Aorta (tissue), 5 donors: ENCODE measurements at regions not wholly inside any gene's neighbourhood (a gene's known extent, or its start where the extent isn't known, plus 50 kb on each side); places are given as distances from the start of the nearest gene placed in this dataset.
A peak's percentile ranks its signal among the peaks of the same experiment; 100 is the strongest.

Experiments
- ATAC-seq: fragments of 200-7000 bp; cut with Tn5 transposase; one replicate; pipeline ENCODE4 v1.9.1; 2022; ENCODE audit warnings: moderate library complexity; ENCODE audit not compliant: low FRiP score
- DNase-seq, 2 donors: peaks; one replicate each; pipeline ENCODE4 v3.0.0-alpha.2; 2020
- H3K27ac ChIP-seq, 2 donors: one replicate each; pipeline ENCODE4 v1.5.1; 2013; ENCODE audit warnings: low read length in 2 of 2, mild to moderate bottlenecking in 2 of 2, moderate library complexity in 2 of 2, control low read depth in 1 of 2, inconsistent platforms in 1 of 2, low read depth in 1 of 2
- H3K27me3 ChIP-seq, 2 donors: one replicate each; pipeline ENCODE4 v1.6.1; 2013; ENCODE audit warnings: control low read depth in 1 of 2, low read length in 1 of 2, mild to moderate bottlenecking in 1 of 2, moderate library complexity in 1 of 2; ENCODE audit not compliant: insufficient read depth in 2 of 2, control insufficient read depth in 1 of 2
- H3K36me3 ChIP-seq, 2 donors: one replicate each; pipeline ENCODE4 v1.6.1; 2013; ENCODE audit warnings: control low read depth in 1 of 2, low read length in 1 of 2, mild to moderate bottlenecking in 1 of 2; ENCODE audit not compliant: insufficient read depth in 2 of 2, control insufficient read depth in 1 of 2
- H3K4me1 ChIP-seq, 2 donors: one replicate each; pipeline ENCODE4 v1.6.1; 2013; ENCODE audit warnings: low read length in 2 of 2, control low read depth in 1 of 2, mild to moderate bottlenecking in 1 of 2, moderate library complexity in 1 of 2; ENCODE audit not compliant: insufficient read depth in 2 of 2, control insufficient read depth in 1 of 2
- H3K4me3 ChIP-seq, 2 donors: one replicate each; pipeline ENCODE4 v1.5.1; 2013; ENCODE audit warnings: low read length in 2 of 2, control low read depth in 1 of 2, mild to moderate bottlenecking in 1 of 2
- H3K9me3 ChIP-seq: one replicate; pipeline ENCODE4 v1.6.1; 2013; ENCODE audit warnings: mild to moderate bottlenecking, low read length; ENCODE audit not compliant: control insufficient read depth
- WGBS, 2 donors: extraction: QIAGEN DNeasy Blood & Tissue Kit; methylation state at CpG; one replicate each; pipeline ENCODE4 v1.1.7; 2013; 5-methylcytosine and 5-hydroxymethylcytosine counted together
- intact Hi-C, 2 donors: fragments of 100-400 bp; cut with DNase I; formaldehyde crosslinking; loops; one replicate each; pipeline versions ENCODE4 v1.14.2 to v1.15.0; 2022
- donor health status: healthy with polysubstance abuse.
- donor health status: Bipolar disorder and iron deficiency.
- donor health status: DM: no; HTN: no; CAD: no.
- donor health status: DM: no; HTN: no; CAD: no.
- donor health status: DM: yes; HTN: yes; CAD: no.

DNA sequence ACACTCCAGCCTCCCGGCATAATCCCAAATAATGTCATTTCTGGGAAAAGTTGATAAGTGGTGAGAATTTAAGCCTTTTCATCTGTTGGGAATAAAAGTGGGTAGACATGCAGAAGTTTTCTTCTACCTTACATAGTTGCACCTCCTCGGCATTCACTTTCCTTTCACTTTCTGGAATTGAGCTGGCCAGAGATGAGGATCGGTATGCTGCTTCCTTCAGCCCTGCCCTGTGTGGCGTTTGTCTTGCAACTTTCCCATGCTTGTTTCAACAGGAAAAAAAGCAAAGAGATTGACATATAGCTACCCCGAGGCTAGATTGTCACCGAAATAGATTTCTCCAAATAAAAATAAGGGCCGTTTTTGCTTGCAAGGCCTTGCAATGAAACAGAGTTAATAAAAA lies 65.8 kb upstream of the JAG1 start:
- WGBS, 2 donors, result 2 to 4% methylated on average over 7 of the region's 7 CpGs
- H3K36me3 ChIP-seq, result no peaks in the 10 kb centered on the region
- intact Hi-C loops, result no loop called here
- H3K4me3 ChIP-seq, result peak overlapping the region; percentile 44 to 87
- DNase-seq, result no peak
- no peaks in the 10 kb centered on the region for H3K27me3 ChIP-seq
- no peaks in the 10 kb centered on the region for H3K9me3 ChIP-seq
- peaks cover 6 to 14% of the 10 kb centered on the region in 2 donors for H3K4me1 ChIP-seq
- peak overlapping the region; percentile 33 to 93 for H3K27ac ChIP-seq
- no peak for ATAC-seq

DNA sequence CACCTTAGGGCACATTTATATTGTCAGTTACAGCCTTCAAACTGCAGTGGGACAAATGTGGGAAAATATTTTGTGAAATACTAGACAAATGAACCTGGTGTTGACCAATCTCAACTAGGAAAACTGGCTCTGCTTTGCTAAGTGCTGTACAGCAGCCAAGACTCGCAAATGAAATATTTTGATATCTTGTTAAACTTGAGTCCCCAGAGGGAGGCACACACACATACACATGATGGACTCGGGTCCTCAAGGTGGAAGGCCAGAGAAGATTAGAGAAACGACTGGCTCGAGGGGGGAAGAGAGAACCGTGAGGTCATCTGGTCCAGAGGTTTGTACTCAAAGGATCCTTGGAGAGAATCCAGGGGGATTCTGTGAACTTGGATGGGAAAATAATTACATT lies 67.3 kb upstream of the JAG1 start:
- Histone ChIP-seq H3K36me3 (no peaks in the 10 kb centered on the region), H3K9me3 (no peaks in the 10 kb centered on the region), H3K27ac (peak overlapping the region in 1 of 2 donors; percentile 36), H3K4me1 (peaks cover 6 to 8% of the 10 kb centered on the region in 2 donors), H3K4me3 (no peak overlapping the region), H3K27me3 (no peaks in the 10 kb centered on the region)
- 0 to 7% methylated on average over 5 of the region's 5 CpGs for WGBS, 2 donors
- ATAC-seq (no peak), DNase-seq (no peak)
- intact Hi-C loops, result no loop called here

DNA sequence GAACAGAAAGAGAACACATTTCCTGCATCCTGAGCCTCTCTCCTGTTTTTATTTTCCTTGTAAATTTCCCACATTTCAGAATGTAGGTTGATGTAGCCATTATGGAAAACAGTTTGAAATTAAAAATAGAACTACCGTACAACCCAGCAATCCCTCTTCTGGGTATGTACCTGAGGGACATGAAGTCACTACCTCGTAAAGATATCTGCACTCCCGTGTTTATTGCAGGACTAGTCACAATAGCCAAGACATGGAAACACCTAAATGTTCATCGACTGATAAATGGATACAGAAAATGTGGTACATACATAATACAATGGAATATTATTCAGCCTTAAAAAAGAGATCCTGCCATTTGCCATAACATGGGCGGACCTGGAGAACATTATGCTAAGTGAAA lies 72.0 kb upstream of the JAG1 start:
- H3K4me3 ChIP-seq, result no peak overlapping the region
- no peak for ATAC-seq
- no peak for DNase-seq
- H3K36me3 ChIP-seq, result no peaks in the 10 kb centered on the region
- WGBS, 2 donors, result 88 to 91% methylated on average over 5 of the region's 5 CpGs
- no peaks in the 10 kb centered on the region for H3K27me3 ChIP-seq
- no peaks in the 10 kb centered on the region for H3K9me3 ChIP-seq
- no peak overlapping the region for H3K27ac ChIP-seq
- peaks cover 2 to 10% of the 10 kb centered on the region in 2 donors for H3K4me1 ChIP-seq
- intact Hi-C loops, result no loop called here

DNA sequence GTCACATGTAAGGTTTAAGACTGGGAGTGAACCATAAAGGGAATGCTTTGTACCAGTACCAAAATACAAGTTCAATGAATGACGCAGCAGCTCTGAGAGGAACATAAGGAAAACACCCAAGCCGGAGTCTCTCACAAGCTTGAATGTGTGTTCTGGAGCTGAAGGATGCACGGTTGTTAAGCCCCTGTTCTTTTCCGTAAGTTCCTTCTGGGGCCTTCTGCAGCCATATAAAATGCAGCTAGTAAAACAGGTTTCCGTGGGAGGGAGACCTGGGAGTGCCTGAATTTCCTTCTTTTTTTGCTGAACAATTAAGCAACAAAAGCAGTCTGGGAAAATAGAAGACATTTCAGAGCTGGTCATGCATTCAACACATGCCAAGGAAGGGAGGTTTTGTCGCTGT lies 73.2 kb upstream of the JAG1 start:
- no peak for ATAC-seq
- Histone ChIP-seq H3K27me3 (no peaks in the 10 kb centered on the region), H3K4me3 (no peak overlapping the region), H3K9me3 (no peaks in the 10 kb centered on the region), H3K27ac (no peak overlapping the region), H3K36me3 (no peaks in the 10 kb centered on the region), H3K4me1 (peaks cover 0 to 6% of the 10 kb centered on the region in 2 donors)
- no peak for DNase-seq
- WGBS, 2 donors, result 12 to 35% methylated on average over 6 of the region's 6 CpGs
- intact Hi-C loops, result no loop called here

DNA sequence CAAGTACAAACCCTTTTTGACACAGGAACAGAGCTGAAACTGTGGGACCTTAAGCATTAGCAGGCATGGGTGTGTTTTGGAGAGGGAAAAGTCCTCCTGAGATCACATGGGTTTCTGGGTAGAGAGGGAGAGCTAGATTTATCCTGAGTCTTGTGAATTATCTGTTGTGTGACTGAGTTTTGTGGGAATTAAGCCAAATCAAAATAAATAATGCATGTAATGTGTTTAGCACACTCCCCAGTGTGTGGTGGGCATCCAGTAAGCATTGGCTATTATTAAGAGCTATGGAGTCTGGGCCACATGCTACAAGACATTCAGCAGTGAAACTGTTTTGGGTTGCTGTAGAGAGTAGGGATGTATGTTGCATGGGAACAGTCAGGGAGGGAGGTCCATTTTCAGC lies 75.3 kb upstream of the JAG1 start:
- intact Hi-C loops, result no loop called here
- ATAC-seq (no peak), DNase-seq (no peak)
- no peaks in the 10 kb centered on the region for H3K9me3 ChIP-seq
- H3K36me3 ChIP-seq, result no peaks in the 10 kb centered on the region
- H3K27me3 ChIP-seq, result no peaks in the 10 kb centered on the region
- peaks cover 2 to 6% of the 10 kb centered on the region in 2 donors for H3K4me1 ChIP-seq
- H3K27ac ChIP-seq, result no peak overlapping the region
- H3K4me3 ChIP-seq, result no peak overlapping the region

DNA sequence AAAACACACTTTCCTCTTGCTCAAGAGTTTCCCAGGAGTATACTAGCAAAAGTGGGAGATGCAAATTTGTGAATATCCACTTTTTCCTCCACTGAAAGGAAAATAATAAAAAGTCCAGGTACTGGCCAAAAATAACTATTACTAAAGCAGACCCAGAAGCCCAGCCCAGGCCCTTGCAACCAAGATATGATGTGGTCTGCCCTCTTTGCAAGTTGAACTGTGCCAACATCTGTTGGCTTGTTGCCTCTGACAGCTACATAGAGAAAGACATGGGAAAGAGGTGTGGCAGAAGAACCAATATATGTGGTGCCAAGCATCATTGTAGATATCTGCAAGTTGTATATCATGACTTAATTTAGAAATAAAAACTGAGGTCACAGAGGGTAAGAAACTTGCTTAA lies 78.4 kb upstream of the JAG1 start:
- DNase-seq, result peak in 1 of 2 donors; percentile 58
- intact Hi-C loops, result loop anchor here in 1 of 2 donors (10.0 kb wide), 1 partner anchor 163 kb away; no protein-coding TSS in a partner anchor
- Histone ChIP-seq H3K4me1 (peaks cover 0 to 7% of the 10 kb centered on the region in 2 donors), H3K27ac (no peak overlapping the region), H3K9me3 (no peaks in the 10 kb centered on the region), H3K4me3 (no peak overlapping the region), H3K27me3 (no peaks in the 10 kb centered on the region), H3K36me3 (no peaks in the 10 kb centered on the region)
- ATAC-seq, result peak; percentile 50

DNA sequence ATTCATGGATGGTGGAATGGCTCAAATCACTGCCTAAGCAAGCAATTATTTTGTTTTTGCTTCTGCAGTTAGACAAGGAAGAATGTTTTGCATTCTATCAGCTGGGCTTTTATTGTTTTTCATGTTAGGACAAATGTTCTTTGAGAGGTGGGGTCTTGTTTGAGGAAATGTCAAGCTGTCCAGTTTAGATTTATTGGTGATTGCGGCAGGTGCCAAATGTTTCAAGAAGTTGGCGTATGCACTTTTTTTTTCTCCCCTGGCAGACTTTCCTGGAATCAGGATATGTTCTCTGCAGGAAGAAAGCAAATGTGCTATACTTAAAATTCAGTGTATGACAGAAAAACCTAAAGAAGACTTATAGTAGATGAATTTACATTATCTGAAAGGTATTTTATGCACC lies 81.0 kb upstream of the JAG1 start:
- Histone ChIP-seq H3K4me1 (peaks cover 0 to 7% of the 10 kb centered on the region in 2 donors), H3K9me3 (no peaks in the 10 kb centered on the region), H3K36me3 (no peaks in the 10 kb centered on the region), H3K27ac (no peak overlapping the region), H3K4me3 (no peak overlapping the region), H3K27me3 (no peaks in the 10 kb centered on the region)
- 0 to 10% methylated on average over 2 of the region's 2 CpGs for WGBS, 2 donors
- ATAC-seq, result no peak
- intact Hi-C loops, result loop anchor here in 1 of 2 donors (2.0 to 10.0 kb wide), 2 partner anchors 76 to 160 kb away; no protein-coding TSS in a partner anchor
- no peak for DNase-seq

DNA sequence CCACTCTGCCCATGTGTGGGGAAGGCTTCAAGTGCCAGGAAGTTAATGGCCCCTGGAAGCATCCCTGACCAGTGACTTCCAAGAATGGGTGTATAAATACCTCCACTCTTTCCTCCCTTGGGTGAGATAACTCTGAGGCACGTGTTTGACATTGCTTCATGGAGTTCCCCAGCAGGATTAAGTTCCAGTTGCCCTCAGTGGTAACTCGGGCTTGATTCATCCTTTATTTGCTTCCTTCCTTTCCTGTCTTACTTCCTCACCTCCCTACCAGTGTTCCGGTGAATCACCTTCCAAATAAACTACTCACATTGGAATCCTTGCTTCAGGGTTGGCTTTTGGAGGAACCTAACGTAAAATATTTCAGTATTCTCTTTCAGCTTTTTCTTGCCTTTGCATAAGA lies 84.6 kb upstream of the JAG1 start:
- H3K36me3 ChIP-seq, result no peaks in the 10 kb centered on the region
- 92 to 95% methylated on average over 4 of the region's 4 CpGs for WGBS, 2 donors
- no peaks in the 10 kb centered on the region for H3K27me3 ChIP-seq
- peaks cover 4 to 9% of the 10 kb centered on the region in 2 donors for H3K4me1 ChIP-seq
- intact Hi-C loops, result loop anchor here in 1 of 2 donors (10.0 kb wide), 1 partner anchor 156 kb away; no protein-coding TSS in a partner anchor
- ATAC-seq, result no peak
- DNase-seq, result no peak
- no peak overlapping the region for H3K27ac ChIP-seq
- no peak overlapping the region for H3K4me3 ChIP-seq
- no peaks in the 10 kb centered on the region for H3K9me3 ChIP-seq

DNA sequence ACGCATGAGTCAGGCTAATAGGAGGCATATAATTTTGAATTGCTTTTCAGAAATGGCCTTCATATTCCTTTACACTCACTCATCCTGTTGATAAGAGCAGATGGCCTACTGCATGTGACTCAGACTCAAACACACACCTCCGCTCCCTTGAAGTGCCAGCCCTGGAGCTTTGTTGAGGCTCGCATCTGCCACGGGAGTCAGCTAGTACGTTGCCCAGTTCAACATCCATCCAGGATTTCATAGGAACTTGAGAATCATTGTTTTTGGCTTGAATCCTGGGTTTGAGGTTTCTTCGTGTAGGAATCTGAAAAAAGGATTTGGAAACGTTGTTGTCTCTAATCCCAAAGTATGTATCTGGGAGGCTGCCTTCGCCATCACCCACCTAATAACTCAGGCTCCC lies 87.4 kb upstream of the JAG1 start:
- no peaks in the 10 kb centered on the region for H3K9me3 ChIP-seq
- peak overlapping the region in 1 of 2 donors; percentile 15 for H3K4me3 ChIP-seq
- DNase-seq (no peak), ATAC-seq (peak; percentile 19)
- 14 to 15% methylated on average over 8 of the region's 8 CpGs for WGBS, 2 donors
- H3K27ac ChIP-seq, result peak overlapping the region in 1 of 2 donors; percentile 53
- intact Hi-C loops, result loop anchor here in 1 of 2 donors (5.0 kb wide), 1 partner anchor 101 kb away; no protein-coding TSS in a partner anchor
- no peaks in the 10 kb centered on the region for H3K36me3 ChIP-seq
- peaks cover 3 to 4% of the 10 kb centered on the region in 2 donors for H3K4me1 ChIP-seq
- no peaks in the 10 kb centered on the region for H3K27me3 ChIP-seq
